HG03039 (cell line): ENCODE measurements at regions not wholly inside any gene's neighbourhood (a gene's known extent, or its start where the extent isn't known, plus 50 kb on each side); places are given as distances from the start of the nearest gene placed in this dataset.

Source experiments
- ATAC-seq: cut with Tn5 transposase; IDR thresholded peaks from one replicate; pipeline ENCODE4 v1.9.1; 2021; ENCODE audit warnings: mild to moderate bottlenecking, moderate library complexity; ENCODE audit not compliant: unreplicated experiment

- ATAC-seq, result no peak
Observed at GRCh38 chrX:124280294-124280902, 52.1 kb upstream of the TEX13D start.

GRCh38 chrX:124282580-124282979, 49.9 kb upstream of the TEX13D start:
- ATAC-seq, result no peak
